CD4-positive, alpha-beta T cell treated with Interferon gamma for 1 hour (primary cell): ENCODE measurements at regions not wholly inside any gene's neighbourhood (a gene's known extent, or its start where the extent isn't known, plus 50 kb on each side); places are given as distances from the start of the nearest gene placed in this dataset.

ENCODE experiments used
- DNase-seq: peaks from one replicate; pipeline ENCODE4 v3.0.0-alpha.2; 2020

- no peak for DNase-seq
Measured at GRCh38 chr10:83037653-83038052, 1101.7 kb upstream of the GHITM start.

GRCh38 chr10:83038631-83039030 is 1100.7 kb upstream of the GHITM start:
- DNase-seq, result no peak

- no peak for DNase-seq
Measured at GRCh38 chr10:83045731-83046130, 1093.6 kb upstream of the GHITM start.

- no peak for DNase-seq
Measured at GRCh38 chr10:83050815-83051214, 1088.5 kb upstream of the GHITM start.

- DNase-seq, result no peak
Measured at GRCh38 chr10:83062871-83063270, 1076.4 kb upstream of the GHITM start.

GRCh38 chr10:83073472-83073871 is 1065.8 kb upstream of the GHITM start:
- DNase-seq, result no peak

GRCh38 chr10:83075016-83075814 is 1064.1 kb upstream of the GHITM start:
- DNase-seq, result no peak

- DNase-seq, result no peak
Measured at GRCh38 chr10:83075815-83076355, 1063.4 kb upstream of the GHITM start.

- no peak for DNase-seq
Measured at GRCh38 chr10:83076443-83076842, 1062.9 kb upstream of the GHITM start.

GRCh38 chr10:83078160-83078559 is 1061.1 kb upstream of the GHITM start:
- DNase-seq, result no peak

GRCh38 chr10:83078645-83079044 is 1060.7 kb upstream of the GHITM start:
- no peak for DNase-seq

GRCh38 chr10:83083831-83084230 is 1055.5 kb upstream of the GHITM start:
- DNase-seq, result no peak

- DNase-seq, result no peak
Measured at GRCh38 chr10:83089335-83089734, 1050.0 kb upstream of the GHITM start.

- DNase-seq, result no peak
Measured at GRCh38 chr10:83104616-83105015, 1034.7 kb upstream of the GHITM start.

- no peak for DNase-seq
Measured at GRCh38 chr10:83108565-83109333, 1030.6 kb upstream of the GHITM start.

- no peak for DNase-seq
Measured at GRCh38 chr10:83119346-83119745, 1020.0 kb upstream of the GHITM start.

- DNase-seq, result no peak
Measured at GRCh38 chr10:83122336-83122735, 1017.0 kb upstream of the GHITM start.

GRCh38 chr10:83127942-83128575 is 1011.2 kb upstream of the GHITM start:
- DNase-seq, result no peak

- no peak for DNase-seq
Measured at GRCh38 chr10:83140811-83141210, 998.5 kb upstream of the GHITM start.

- no peak for DNase-seq
Measured at GRCh38 chr10:83142074-83142563, 997.2 kb upstream of the GHITM start.

GRCh38 chr10:83144461-83144860 is 994.8 kb upstream of the GHITM start:
- DNase-seq, result no peak

- DNase-seq, result no peak
Measured at GRCh38 chr10:83153714-83154113, 985.6 kb upstream of the GHITM start.

- no peak for DNase-seq
Measured at GRCh38 chr10:83164156-83164555, 975.2 kb upstream of the GHITM start.
